IPS DF 6.9 (cell line): ENCODE measurements at regions not wholly inside any gene's neighbourhood (a gene's known extent, or its start where the extent isn't known, plus 50 kb on each side); places are given as distances from the start of the nearest gene placed in this dataset.

Experiments
- DNase-seq: peaks from one replicate; pipeline ENCODE4 v3.0.0-alpha.2; 2013; ENCODE audit warnings: low read depth, low spot score
- H3K27ac ChIP-seq: one replicate; pipeline ENCODE4 v1.5.1; 2013; ENCODE audit warnings: low read length, control low read depth
- H3K27me3 ChIP-seq: 2 replicates; pipeline ENCODE4 v1.6.1; 2013; ENCODE audit warnings: mild to moderate bottlenecking, low read length; ENCODE audit not compliant: control insufficient read depth, insufficient read depth
- H3K36me3 ChIP-seq: 2 replicates; pipeline ENCODE4 v1.6.1; 2013; ENCODE audit warnings: low read length; ENCODE audit not compliant: control insufficient read depth, insufficient read depth
- H3K4me1 ChIP-seq: 2 replicates; pipeline ENCODE4 v1.6.1; 2013; ENCODE audit warnings: low read length; ENCODE audit not compliant: control insufficient read depth, insufficient read depth
- H3K4me3 ChIP-seq: 2 replicates; pipeline ENCODE4 v1.5.1; 2013; ENCODE audit warnings: mild to moderate bottlenecking, low read length
- H3K9me3 ChIP-seq: 2 replicates; pipeline ENCODE4 v1.6.1; 2013; ENCODE audit warnings: low read length, inconsistent platforms; ENCODE audit not compliant: control insufficient read depth, insufficient read depth
- WGBS: extraction: QIAGEN DNeasy Blood & Tissue Kit; methylation state at CpG from one replicate; pipeline ENCODE4 v1.1.7; 2013; ENCODE audit warnings: mixed read lengths, missing lambda C conversion rate; ENCODE audit not compliant: insufficient read length, insufficient coverage; 5-methylcytosine and 5-hydroxymethylcytosine counted together

DNA sequence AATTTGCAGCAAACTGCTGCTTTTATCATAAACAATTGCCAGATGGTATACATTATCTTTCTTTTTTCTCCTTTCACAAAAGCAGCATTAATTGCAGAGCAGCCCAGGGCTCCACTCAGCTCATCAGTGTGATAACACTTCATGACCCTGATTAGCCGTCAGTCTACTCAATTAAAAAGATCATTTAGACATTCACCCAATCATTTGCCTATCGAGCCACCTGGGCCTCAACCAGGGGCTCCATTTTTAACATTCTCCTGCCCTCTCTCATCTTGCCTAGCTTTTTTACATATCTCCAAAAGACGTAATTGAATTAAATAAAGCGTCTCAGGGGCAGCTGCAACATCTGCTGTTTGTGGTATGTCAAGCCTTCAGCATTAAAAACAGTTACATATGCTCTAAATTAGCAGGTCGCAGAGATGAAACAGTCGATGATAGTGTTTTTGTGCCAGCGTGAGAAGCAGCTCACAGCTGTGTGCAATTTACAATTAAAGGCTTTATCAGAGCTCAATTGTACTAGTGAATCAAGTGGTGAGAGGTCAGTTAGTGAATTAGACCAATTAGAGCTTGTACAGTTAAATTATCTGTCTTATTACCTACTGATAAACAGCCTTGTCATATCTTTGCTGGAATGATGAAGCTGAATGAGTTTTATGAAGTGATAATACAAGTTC, 522.5 kb downstream of the ETV1 start:
- H3K4me3 ChIP-seq: no peak overlapping the region
- WGBS: no CpG with 5 or more reads among the region's 7 CpGs

DNA sequence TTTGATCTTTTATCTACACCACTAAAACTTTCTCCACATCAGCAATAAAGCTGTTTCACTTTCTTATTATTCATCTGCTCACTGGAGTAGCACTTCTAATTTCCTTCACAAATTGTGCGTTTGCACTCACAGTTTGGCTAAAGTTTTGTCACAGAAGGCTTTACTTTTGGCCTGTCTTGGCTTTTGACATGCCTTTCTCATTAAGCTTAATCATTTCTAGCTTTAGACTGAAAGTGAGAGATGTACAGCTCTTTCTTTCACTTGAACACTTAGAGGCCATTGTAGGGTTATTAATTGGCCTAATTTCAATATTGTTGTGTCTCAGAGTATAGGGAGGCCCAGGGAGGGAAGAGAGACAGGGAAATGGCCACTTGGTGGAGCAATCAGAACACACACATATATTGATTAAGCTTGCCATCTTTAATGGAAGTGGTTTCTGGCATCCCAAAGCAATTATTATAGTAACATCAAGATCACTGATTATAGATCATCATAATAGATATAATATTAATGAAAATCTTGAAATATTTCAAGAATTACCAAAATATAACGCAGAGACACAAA, 512.5 kb downstream of the ETV1 start:
- H3K27me3 ChIP-seq: no peaks in the 10 kb centered on the region
- H3K36me3 ChIP-seq: no peaks in the 10 kb centered on the region
- H3K9me3 ChIP-seq: no peaks in the 10 kb centered on the region
- H3K4me1 ChIP-seq: no peaks in the 10 kb centered on the region
- no peak overlapping the region for H3K4me3 ChIP-seq
- no CpG with 5 or more reads among the region's 2 CpGs for WGBS
- DNase-seq: no peak
- H3K27ac ChIP-seq: no peak overlapping the region

More for the DNA sequence above, 522.5 kb downstream of the ETV1 start:
- H3K9me3 ChIP-seq: no peaks in the 10 kb centered on the region
- H3K4me1 ChIP-seq: no peaks in the 10 kb centered on the region; the same call in none of the 2 replicates
- no peak for DNase-seq
- no peaks in the 10 kb centered on the region for H3K36me3 ChIP-seq
- H3K27me3 ChIP-seq: no peaks in the 10 kb centered on the region
- H3K27ac ChIP-seq: no peak overlapping the region

DNA sequence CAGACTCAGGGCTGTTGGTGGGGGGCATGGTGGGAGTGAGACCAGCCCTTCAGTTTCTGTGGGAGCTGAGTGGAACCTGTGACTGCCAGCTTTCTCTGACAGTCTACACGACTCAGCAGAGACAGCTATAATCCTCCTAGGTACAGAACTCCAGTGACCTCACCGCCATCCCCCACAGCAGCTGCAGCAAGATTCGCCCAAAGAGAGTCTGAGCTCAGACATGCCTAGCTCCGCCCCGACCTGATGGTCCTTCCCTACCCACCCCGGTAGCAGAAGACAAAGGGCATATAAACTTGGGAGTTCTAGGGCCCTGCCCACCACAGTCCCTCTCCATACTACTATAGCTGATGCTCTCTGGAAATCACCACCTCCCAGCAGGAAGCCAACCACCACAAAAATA, 500.1 kb downstream of the ETV1 start:
- DNase-seq: no peak
- no CpG with 5 or more reads among the region's 6 CpGs for WGBS
- no peak overlapping the region for H3K4me3 ChIP-seq
- no peaks in the 10 kb centered on the region for H3K36me3 ChIP-seq
- H3K4me1 ChIP-seq: no peaks in the 10 kb centered on the region
- H3K27me3 ChIP-seq: no peaks in the 10 kb centered on the region
- H3K9me3 ChIP-seq: no peaks in the 10 kb centered on the region
- H3K27ac ChIP-seq: no peak overlapping the region

DNA sequence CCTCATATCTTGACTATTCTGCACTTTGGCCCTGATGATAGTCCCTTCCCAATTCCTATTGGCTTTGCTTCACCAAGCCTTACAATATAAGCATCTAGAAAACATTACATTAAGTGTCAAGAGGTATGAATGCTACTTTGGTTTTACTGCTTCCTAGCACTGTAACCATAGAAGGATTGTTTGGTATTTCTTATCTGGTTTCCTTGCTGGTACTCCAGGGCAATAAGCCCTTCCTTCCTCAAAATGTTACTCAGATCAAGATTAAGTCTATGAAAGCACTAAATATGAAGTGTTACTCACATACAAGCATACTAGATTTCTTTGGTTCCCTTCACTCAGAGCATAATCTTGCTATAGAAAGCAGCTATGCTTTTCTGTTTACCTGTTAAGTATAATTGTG, 492.5 kb downstream of the ETV1 start:
- Histone ChIP-seq H3K4me1 (no peaks in the 10 kb centered on the region), H3K36me3 (no peaks in the 10 kb centered on the region), H3K27me3 (no peaks in the 10 kb centered on the region), H3K4me3 (no peak overlapping the region), H3K27ac (no peak overlapping the region), H3K9me3 (no peaks in the 10 kb centered on the region)
- DNase-seq: no peak

DNA sequence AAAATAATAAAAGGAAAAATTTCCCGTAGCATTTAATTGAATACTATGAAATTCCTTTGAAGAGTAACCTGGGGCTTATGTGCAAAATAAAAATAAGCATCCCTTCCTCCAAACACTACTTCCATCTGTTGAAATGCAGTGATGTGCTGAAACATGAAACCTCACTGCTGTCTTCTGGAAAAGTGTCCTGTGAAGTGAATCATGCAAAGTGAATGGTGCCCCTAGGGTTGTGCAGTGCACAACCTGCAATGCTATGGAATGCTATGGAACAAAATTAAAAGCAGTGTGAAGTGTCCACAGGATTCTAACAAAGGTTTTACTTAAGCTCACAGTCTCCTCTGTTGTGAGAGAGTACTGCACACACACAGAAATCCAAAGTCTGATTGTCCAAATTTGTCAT, 480.9 kb downstream of the ETV1 start:
- no CpG with 5 or more reads among the region's 1 CpG for WGBS
- H3K9me3 ChIP-seq: no peaks in the 10 kb centered on the region

DNA sequence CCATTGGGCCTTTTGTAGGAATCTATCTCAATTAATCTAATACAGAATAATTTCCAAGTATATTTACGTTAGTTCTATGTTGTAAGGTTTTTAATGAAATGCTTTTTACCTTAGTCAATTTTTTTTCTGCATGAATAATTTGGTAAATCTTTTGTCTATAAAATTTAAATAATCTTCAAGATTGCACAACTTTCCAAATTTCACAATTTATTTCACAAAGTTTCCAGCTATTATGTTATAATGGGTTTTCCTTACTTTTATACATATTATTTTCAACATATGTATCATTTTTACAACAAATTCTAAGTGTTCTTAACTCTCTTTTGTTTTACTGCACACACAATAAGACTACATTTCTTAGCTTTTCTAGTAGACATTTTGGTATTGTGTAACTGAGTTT, 470.7 kb downstream of the ETV1 start:
- WGBS: no CpG with 5 or more reads among the region's 1 CpG
- no peak overlapping the region for H3K27ac ChIP-seq
- no peaks in the 10 kb centered on the region for H3K27me3 ChIP-seq
- H3K4me1 ChIP-seq: no peaks in the 10 kb centered on the region
- no peak overlapping the region for H3K4me3 ChIP-seq
- H3K9me3 ChIP-seq: no peaks in the 10 kb centered on the region
- H3K36me3 ChIP-seq: no peaks in the 10 kb centered on the region
- no peak for DNase-seq

More for the DNA sequence above, 480.9 kb downstream of the ETV1 start:
- Histone ChIP-seq H3K36me3 (no peaks in the 10 kb centered on the region), H3K27me3 (no peaks in the 10 kb centered on the region), H3K27ac (no peak overlapping the region), H3K4me1 (no peaks in the 10 kb centered on the region), H3K4me3 (no peak overlapping the region)
- DNase-seq: no peak

DNA sequence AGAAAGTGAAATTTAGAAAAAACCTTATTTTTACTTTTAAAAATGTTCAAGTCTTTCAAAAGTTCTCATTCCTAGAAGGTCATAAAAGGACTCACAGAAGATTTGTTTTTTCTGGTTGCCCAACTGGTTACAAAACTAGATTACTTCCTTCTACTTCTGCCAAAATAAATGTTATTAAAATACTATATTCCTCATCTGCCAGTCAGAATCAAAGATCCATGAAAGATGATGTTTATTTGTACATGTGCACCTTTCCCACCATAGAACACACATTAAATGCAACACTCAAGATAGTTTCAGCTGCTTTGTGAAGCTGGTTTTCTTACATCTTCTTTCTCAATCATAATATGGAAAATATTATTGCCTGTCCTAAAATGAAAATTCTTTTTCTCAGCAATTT, 465.4 kb downstream of the ETV1 start:
- no peaks in the 10 kb centered on the region for H3K4me1 ChIP-seq
- no peak overlapping the region for H3K27ac ChIP-seq
- H3K27me3 ChIP-seq: no peaks in the 10 kb centered on the region
- H3K36me3 ChIP-seq: no peaks in the 10 kb centered on the region
- no peak overlapping the region for H3K4me3 ChIP-seq
- no peaks in the 10 kb centered on the region for H3K9me3 ChIP-seq
- no peak for DNase-seq

DNA sequence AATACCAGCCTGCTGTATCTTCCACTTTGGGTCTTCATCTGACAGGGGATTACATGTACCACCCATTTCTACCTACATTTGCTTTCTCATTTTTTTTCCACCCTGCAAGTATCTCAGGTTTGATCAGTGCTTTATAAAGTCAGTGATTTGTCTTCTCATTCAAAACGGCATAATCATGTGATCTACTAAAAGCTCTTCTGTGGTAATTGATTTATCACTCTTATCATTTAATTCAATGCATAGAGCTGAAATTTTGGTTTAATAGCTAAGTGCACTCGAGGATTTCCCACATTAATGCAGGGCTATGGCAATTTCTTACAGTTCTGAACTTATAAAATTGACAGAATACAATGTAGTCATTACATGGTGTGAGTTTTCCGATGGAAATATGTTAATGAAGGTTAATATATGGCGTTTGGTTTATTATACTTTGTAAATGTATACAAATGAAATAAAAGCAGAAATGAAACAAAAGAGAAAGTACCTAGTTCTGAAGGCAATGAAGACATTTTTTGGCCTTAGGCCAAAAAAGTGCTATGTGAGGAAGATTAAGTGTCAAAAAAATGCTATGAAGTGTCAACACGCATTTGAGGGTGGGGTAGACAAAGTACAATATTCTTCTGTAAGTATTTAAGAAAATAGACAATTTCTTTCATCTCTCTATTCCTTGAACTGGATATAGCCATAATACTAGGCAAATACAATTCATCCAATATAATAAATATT, 457.3 kb downstream of the ETV1 start:
- Histone ChIP-seq H3K36me3 (no peaks in the 10 kb centered on the region), H3K27me3 (no peaks in the 10 kb centered on the region), H3K4me1 (no peaks in the 10 kb centered on the region), H3K4me3 (no peak overlapping the region), H3K27ac (no peak overlapping the region), H3K9me3 (no peaks in the 10 kb centered on the region)
- 100% methylated on average over 2 of the region's 5 CpGs for WGBS
- no peak for DNase-seq

DNA sequence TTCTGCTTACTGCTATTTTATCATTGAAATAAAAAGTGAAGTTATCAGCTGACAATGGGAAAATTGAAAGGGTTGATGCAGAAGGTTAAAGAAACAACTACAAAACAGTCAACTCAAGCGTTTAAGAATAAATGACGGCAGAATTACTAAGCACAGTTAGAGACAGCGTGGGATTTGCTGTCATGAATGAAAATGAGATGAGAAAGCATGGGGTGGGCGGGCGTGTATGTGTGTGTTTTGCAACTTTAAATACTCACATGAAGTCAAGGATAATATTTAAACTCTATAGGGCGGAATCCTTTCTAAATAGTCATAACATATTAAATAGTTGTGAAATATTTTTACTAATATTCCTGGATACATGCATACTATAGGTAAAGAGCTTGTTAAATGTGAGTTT, 450.8 kb downstream of the ETV1 start:
- no peaks in the 10 kb centered on the region for H3K27me3 ChIP-seq
- no peaks in the 10 kb centered on the region for H3K9me3 ChIP-seq
- no peaks in the 10 kb centered on the region for H3K36me3 ChIP-seq
- no peaks in the 10 kb centered on the region for H3K4me1 ChIP-seq
- no CpG with 5 or more reads among the region's 6 CpGs for WGBS
- H3K4me3 ChIP-seq: no peak overlapping the region
- no peak overlapping the region for H3K27ac ChIP-seq
- DNase-seq: no peak

DNA sequence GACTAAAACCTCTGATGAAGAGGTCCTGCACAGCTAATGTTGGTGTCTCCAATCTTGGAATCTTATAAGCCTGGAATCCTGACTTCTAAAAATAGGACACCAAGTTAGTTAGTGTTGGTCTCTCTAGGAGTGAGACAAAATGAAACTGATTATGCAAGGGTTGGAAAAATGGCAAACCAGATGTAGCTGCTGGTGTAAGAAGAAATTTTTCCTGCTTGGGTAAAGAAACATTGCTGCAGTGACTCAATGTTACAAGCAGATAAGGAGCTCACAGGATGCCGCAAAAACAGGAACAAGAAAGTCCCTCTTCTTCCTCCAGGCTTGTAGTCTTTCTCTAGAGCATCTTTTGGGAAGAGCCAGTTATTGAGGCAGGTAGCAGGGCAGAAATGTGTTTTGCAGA, 449.0 kb downstream of the ETV1 start:
- DNase-seq: no peak
- WGBS: no CpG with 5 or more reads among the region's 1 CpG
- Histone ChIP-seq H3K36me3 (no peaks in the 10 kb centered on the region), H3K27ac (no peak overlapping the region), H3K9me3 (no peaks in the 10 kb centered on the region), H3K4me1 (no peaks in the 10 kb centered on the region), H3K27me3 (no peaks in the 10 kb centered on the region), H3K4me3 (no peak overlapping the region)

DNA sequence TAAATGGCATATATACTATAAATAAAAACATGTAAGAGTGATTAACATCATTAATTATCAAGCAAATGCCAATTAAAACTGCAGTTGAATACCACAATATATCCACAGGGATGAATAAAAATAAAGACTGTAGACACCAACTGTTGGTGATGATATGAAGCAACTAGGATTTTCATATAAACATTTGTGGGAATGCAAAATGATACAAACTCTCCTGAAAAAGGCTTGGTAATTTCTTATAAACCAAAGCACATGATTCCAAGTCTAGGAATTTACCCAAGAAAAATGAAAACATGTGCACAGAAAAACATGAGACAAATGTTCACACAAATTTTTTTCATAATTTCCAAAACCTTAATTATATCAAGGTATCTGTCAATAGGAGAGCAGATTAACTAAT, 448.1 kb downstream of the ETV1 start:
- Histone ChIP-seq H3K36me3 (no peaks in the 10 kb centered on the region), H3K4me3 (no peak overlapping the region), H3K27ac (no peak overlapping the region), H3K27me3 (no peaks in the 10 kb centered on the region), H3K4me1 (no peaks in the 10 kb centered on the region), H3K9me3 (no peaks in the 10 kb centered on the region)
- DNase-seq: no peak
